ENCODE measurements at regions not wholly inside any gene's neighbourhood (a gene's known extent, or its start where the extent isn't known, plus 50 kb on each side); places are given as distances from the start of the nearest gene placed in this dataset.

GRCh38 chr6:50239853-50240252 lies 190.1 kb upstream of the DEFB112 start:
- Histone ChIP-seq H3K27ac (ENCODE audit: low read depth, low read length) (no peak overlapping the region), H3K4me1 (ENCODE audit: insufficient read depth, low read length) (no peaks in the 10 kb centered on the region), H3K4me2 (ENCODE audit: insufficient read depth, low read length) (no peak overlapping the region), H3K4me3 (ENCODE audit: insufficient read depth, low read length) (no peak overlapping the region), H3K79me2 (ENCODE audit: insufficient read depth, low read length) (no peaks in the 10 kb centered on the region), H2AFZ (ENCODE audit: low read length) (no peak overlapping the region), H3K9me3 (ENCODE audit: low read depth, low read length) (peaks cover 2% of the 10 kb centered on the region), H3K36me3 (ENCODE audit: insufficient read depth, low read length) (no peaks in the 10 kb centered on the region), H4K20me1 (ENCODE audit: insufficient read depth, low read length) (no peaks in the 10 kb centered on the region), H3K27me3 (ENCODE audit: insufficient read depth, low read length) (no peaks in the 10 kb centered on the region)
- TF ChIP-seq CTCF (IDR thresholded peaks at IDR 0.05; ENCODE audit: extremely low read depth, low read depth, low read length), result no peak
- DNase-seq (ENCODE audit: insufficient read length, low spot score, missing footprints), result no peak

GRCh38 chr6:50240986-50241385 lies 191.3 kb upstream of the DEFB112 start:
- Histone ChIP-seq H4K20me1 (ENCODE audit: insufficient read depth, low read length) (no peaks in the 10 kb centered on the region), H3K79me2 (ENCODE audit: insufficient read depth, low read length) (no peaks in the 10 kb centered on the region), H3K27me3 (ENCODE audit: insufficient read depth, low read length) (no peaks in the 10 kb centered on the region), H3K4me2 (ENCODE audit: insufficient read depth, low read length) (no peak overlapping the region), H3K9me3 (ENCODE audit: low read depth, low read length) (peaks cover 2% of the 10 kb centered on the region), H2AFZ (ENCODE audit: low read length) (no peak overlapping the region), H3K4me1 (ENCODE audit: insufficient read depth, low read length) (no peaks in the 10 kb centered on the region), H3K27ac (ENCODE audit: low read depth, low read length) (no peak overlapping the region), H3K36me3 (ENCODE audit: insufficient read depth, low read length) (no peaks in the 10 kb centered on the region), H3K4me3 (ENCODE audit: insufficient read depth, low read length) (no peak overlapping the region)
- no peak for TF ChIP-seq CTCF (IDR thresholded peaks at IDR 0.05; ENCODE audit: extremely low read depth, low read depth, low read length)
- no peak for DNase-seq (ENCODE audit: insufficient read length, low spot score, missing footprints)

GRCh38 chr6:50249493-50249892 lies 199.8 kb upstream of the DEFB112 start:
- no peak overlapping the region for H3K4me2 ChIP-seq (ENCODE audit: insufficient read depth, low read length)
- DNase-seq (ENCODE audit: insufficient read length, low spot score, missing footprints), result no peak

GRCh38 chr6:50257322-50257721 lies 207.6 kb upstream of the DEFB112 start:
- H3K9me3 ChIP-seq (ENCODE audit: low read depth, low read length), result peaks cover 13% of the 10 kb centered on the region
- no peak overlapping the region for H3K4me2 ChIP-seq (ENCODE audit: insufficient read depth, low read length)
- no peak overlapping the region for H3K4me3 ChIP-seq (ENCODE audit: insufficient read depth, low read length)
- no peak for DNase-seq (ENCODE audit: insufficient read length, low spot score, missing footprints)
- H3K4me1 ChIP-seq (ENCODE audit: insufficient read depth, low read length), result no peaks in the 10 kb centered on the region
- no peak overlapping the region for H2AFZ ChIP-seq (ENCODE audit: low read length)
- no peak for TF ChIP-seq CTCF (IDR thresholded peaks at IDR 0.05; ENCODE audit: extremely low read depth, low read depth, low read length)
- no peaks in the 10 kb centered on the region for H3K79me2 ChIP-seq (ENCODE audit: insufficient read depth, low read length)
- H3K27ac ChIP-seq (ENCODE audit: low read depth, low read length), result no peak overlapping the region
- H4K20me1 ChIP-seq (ENCODE audit: insufficient read depth, low read length), result no peaks in the 10 kb centered on the region
- H3K27me3 ChIP-seq (ENCODE audit: insufficient read depth, low read length), result no peaks in the 10 kb centered on the region
- no peaks in the 10 kb centered on the region for H3K36me3 ChIP-seq (ENCODE audit: insufficient read depth, low read length)

More at GRCh38 chr6:50249493-50249892, 199.8 kb upstream of the DEFB112 start:
- no peak for TF ChIP-seq CTCF (IDR thresholded peaks at IDR 0.05; ENCODE audit: extremely low read depth, low read depth, low read length)
- Histone ChIP-seq H3K36me3 (ENCODE audit: insufficient read depth, low read length) (no peaks in the 10 kb centered on the region), H4K20me1 (ENCODE audit: insufficient read depth, low read length) (no peaks in the 10 kb centered on the region), H3K4me1 (ENCODE audit: insufficient read depth, low read length) (no peaks in the 10 kb centered on the region), H3K9me3 (ENCODE audit: low read depth, low read length) (peaks cover 4% of the 10 kb centered on the region), H3K79me2 (ENCODE audit: insufficient read depth, low read length) (no peaks in the 10 kb centered on the region), H3K27me3 (ENCODE audit: insufficient read depth, low read length) (no peaks in the 10 kb centered on the region), H3K27ac (ENCODE audit: low read depth, low read length) (no peak overlapping the region), H2AFZ (ENCODE audit: low read length) (no peak overlapping the region), H3K4me3 (ENCODE audit: insufficient read depth, low read length) (no peak overlapping the region)

All from osteoblast (primary cell).